HL-60 (cell line): ENCODE measurements at regions not wholly inside any gene's neighbourhood (a gene's known extent, or its start where the extent isn't known, plus 50 kb on each side); places are given as distances from the start of the nearest gene placed in this dataset.

ENCODE experiments used
- CTCF ChIP-seq: IDR thresholded peaks from one replicate; pipeline ENCODE4 v1.5.1; 2011; ENCODE audit warnings: low read length, control low read depth, inconsistent platforms; ENCODE audit not compliant: insufficient read depth
- POLR2AphosphoS5 ChIP-seq: IDR thresholded peaks from 2 replicates; pipeline ENCODE4 v1.6.1; 2012; ENCODE audit warnings: low read depth
- REST ChIP-seq: IDR thresholded peaks from 2 replicates; pipeline ENCODE4 v1.6.1; 2012; ENCODE audit warnings: low read depth; ENCODE audit not compliant: insufficient replicate concordance

GRCh38 chr22:33139937-33140336 lies 81.8 kb upstream of the SYN3 start:
- TF ChIP-seq REST, result no peak
- TF ChIP-seq CTCF, result no peak
- no peak for TF ChIP-seq POLR2AphosphoS5
